HAP-1 (cell line): ENCODE measurements at regions not wholly inside any gene's neighbourhood (a gene's known extent, or its start where the extent isn't known, plus 50 kb on each side); places are given as distances from the start of the nearest gene placed in this dataset.

Source experiments
- DNase-seq, 2 experiments: peaks; one replicate each; pipeline ENCODE4 v3.0.0-alpha.2; 2016 to 2020; ENCODE audit warnings: low spot score in 2 of 2
- H3K27me3 ChIP-seq: fragments of 250-450 bp; sonication (Bioruptor Pico); 2 replicates; pipeline ENCODE4 v1.5.1; 2020; ENCODE audit warnings: low read depth, mild to moderate bottlenecking, moderate library complexity
- H3K36me3 ChIP-seq: fragments of 250-450 bp; sonication (Bioruptor Pico); replicated peaks from 2 replicates; pipeline ENCODE4 v1.5.1; 2020; ENCODE audit warnings: mild to moderate bottlenecking
- H3K4me1 ChIP-seq: fragments of 250-450 bp; sonication (Bioruptor Pico); 2 replicates; pipeline ENCODE4 v1.5.1; 2020; ENCODE audit warnings: mild to moderate bottlenecking
- H3K4me3 ChIP-seq: fragments of 250-450 bp; sonication (Bioruptor Pico); 2 replicates; pipeline ENCODE4 v1.5.1; 2020; ENCODE audit warnings: mild to moderate bottlenecking, moderate library complexity
- H3K9me3 ChIP-seq: fragments of 250-450 bp; sonication (Bioruptor Pico); 2 replicates; pipeline ENCODE4 v1.5.1; 2020; ENCODE audit warnings: mild to moderate bottlenecking, moderate library complexity
- in situ Hi-C: fragments of 300-500 bp; cut with MboI; formaldehyde crosslinking; loops from 3 replicates; pipeline ENCODE4 v1.14.3; 2020; ENCODE audit warnings: low sequenced_read_pairs, inconsistent platforms, mixed read lengths

DNA sequence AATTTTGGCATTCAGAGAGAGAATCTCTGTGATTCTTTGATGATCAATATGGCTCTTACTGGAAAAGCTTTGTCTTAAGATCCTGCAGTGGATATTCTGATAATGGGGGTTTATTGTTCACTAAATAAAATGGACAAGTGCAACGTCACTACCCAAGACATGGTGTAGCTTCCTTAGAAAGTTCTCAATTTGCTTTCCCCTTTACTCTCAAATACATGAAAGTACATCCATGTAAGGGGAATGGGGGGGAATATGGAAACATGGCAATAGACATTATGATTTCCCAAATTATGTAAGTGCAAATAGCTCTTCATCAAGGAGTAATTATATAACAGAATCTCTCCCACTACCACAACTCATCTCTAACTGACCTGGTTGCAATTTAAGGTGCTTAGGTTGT, 126.3 kb upstream of the DPYD start:
- Histone ChIP-seq H3K27me3 (peaks cover 44% of the 10 kb centered on the region), H3K36me3 (no peaks in the 10 kb centered on the region), H3K9me3 (no peaks in the 10 kb centered on the region), H3K4me1 (no peaks in the 10 kb centered on the region), H3K4me3 (no peak overlapping the region)
- DNase-seq = no peak
- in situ Hi-C loops = no loop called here

DNA sequence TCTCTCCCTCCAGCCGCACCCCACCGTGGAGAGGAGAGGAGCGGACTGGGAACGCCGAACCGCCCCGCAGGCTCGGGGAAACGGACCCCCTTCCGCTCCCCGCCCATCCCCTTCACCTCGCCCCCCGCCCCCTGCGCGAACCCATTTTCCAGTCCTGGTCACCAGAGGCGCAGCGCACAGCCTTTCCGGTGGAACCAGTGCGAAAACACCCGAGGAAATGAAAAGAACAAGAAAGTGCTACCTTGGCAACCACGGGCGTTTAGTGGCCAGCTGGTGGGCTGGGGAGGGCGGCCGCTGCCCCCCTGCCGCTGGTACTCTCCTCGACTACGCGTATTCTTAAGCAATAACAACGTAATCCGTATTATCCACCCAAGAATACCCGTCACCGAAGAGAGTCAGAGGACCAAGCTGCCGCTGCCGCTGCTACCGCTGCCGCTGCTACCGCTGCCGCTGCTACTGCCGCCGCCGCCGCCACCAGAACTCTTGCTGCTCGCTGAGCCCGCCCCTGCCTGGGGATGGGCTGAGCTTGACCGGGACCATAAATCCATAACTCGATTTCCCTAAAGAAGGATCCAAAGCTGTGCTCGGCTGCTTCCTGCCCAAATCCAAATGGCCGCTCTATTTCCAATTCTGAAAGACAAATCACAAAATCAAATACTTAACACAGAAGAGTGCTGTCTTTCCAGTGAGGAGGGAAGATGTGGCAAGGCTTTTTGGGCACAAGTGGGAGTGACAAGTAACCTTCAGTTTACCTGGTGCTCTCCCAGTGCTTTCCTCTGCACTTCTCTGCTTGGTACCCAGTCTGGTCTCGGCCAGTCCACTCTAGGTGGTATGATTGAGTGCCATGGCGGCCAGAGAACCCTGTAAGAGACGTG, 125.2 kb upstream of the DPYD start:
- peak overlapping the region; percentile 17 for H3K4me3 ChIP-seq
- in situ Hi-C loops = no loop called here

DNA sequence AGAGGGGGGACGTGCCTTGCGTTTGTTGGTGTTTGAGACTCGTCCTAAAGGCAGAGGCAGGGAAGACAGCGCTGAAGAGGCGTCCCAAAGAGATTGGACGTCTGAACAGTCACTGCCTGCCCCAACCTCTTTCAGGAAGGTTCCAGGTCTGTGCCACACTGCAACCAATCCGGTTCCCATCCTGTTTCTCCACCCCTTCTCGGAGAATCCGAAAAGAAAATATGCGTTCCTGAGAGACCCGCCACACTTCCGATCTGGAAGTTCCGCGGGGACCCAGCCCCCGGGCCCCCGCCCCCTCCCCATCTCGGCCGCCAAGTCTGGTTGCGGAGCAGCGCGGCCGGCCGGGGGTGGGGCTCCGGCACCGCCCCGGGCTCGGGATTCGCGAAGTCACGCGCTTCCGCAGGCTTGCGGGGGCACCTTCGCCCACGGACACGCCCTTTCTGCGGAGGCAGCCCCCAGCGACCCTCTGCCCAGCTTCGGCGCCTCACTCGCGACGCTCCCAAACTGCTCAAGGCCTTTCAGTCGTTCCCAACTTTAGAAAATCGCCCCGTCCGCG, 124.5 kb upstream of the DPYD start:
- H3K4me1 ChIP-seq = no peaks in the 10 kb centered on the region
- in situ Hi-C loops = no loop called here
- no peaks in the 10 kb centered on the region for H3K36me3 ChIP-seq
- peak overlapping the region; percentile 17 for H3K4me3 ChIP-seq
- H3K27me3 ChIP-seq = peaks cover 47% of the 10 kb centered on the region
- peak in 1 of 2 experiments; percentile 19 for DNase-seq
- no peaks in the 10 kb centered on the region for H3K9me3 ChIP-seq

More for the DNA sequence above, 125.2 kb upstream of the DPYD start:
- Histone ChIP-seq H3K27me3 (peaks cover 47% of the 10 kb centered on the region), H3K4me1 (no peaks in the 10 kb centered on the region), H3K36me3 (no peaks in the 10 kb centered on the region), H3K9me3 (no peaks in the 10 kb centered on the region)
- DNase-seq = peak; percentile 29 to 44

DNA sequence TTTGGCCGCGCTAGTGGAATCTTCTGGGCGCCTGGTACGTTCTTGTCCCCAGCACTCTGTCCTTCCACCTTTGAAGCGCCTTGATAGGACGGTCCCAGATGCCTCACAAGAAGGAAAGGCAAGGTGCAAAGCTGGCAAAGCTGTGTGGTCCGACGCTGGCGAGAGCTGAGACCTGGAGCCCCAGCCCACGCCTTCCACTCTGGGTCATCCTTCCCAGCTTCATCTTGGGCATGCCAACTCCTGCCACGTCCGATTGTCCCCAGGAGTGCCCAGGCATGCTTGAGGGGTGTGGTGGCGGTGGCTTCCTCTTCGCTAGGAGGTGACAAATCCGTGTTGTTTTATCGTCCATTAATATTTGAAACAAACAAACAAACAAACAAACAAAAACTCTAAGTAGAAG, 123.9 kb upstream of the DPYD start:
- Histone ChIP-seq H3K4me3 (no peak overlapping the region), H3K27me3 (peaks cover 52% of the 10 kb centered on the region), H3K4me1 (no peaks in the 10 kb centered on the region), H3K36me3 (no peaks in the 10 kb centered on the region), H3K9me3 (no peaks in the 10 kb centered on the region)
- in situ Hi-C loops = no loop called here
- no peak for DNase-seq

GRCh38 chr1:98044071-98044697, 123.3 kb upstream of the DPYD start:
- in situ Hi-C loops = no loop called here
- Histone ChIP-seq H3K36me3 (no peaks in the 10 kb centered on the region), H3K4me1 (no peaks in the 10 kb centered on the region), H3K4me3 (no peak overlapping the region), H3K27me3 (peaks cover 47% of the 10 kb centered on the region), H3K9me3 (no peaks in the 10 kb centered on the region)
- DNase-seq = no peak

- in situ Hi-C loops = no loop called here
Observed at GRCh38 chr1:98035602-98036002, 114.8 kb upstream of the DPYD start.

GRCh38 chr1:98034505-98034904, 113.7 kb upstream of the DPYD start:
- no peak for DNase-seq
- H3K4me1 ChIP-seq = no peaks in the 10 kb centered on the region
- in situ Hi-C loops = no loop called here

More at GRCh38 chr1:98035602-98036002, 114.8 kb upstream of the DPYD start:
- Histone ChIP-seq H3K27me3 (peaks cover 11% of the 10 kb centered on the region; the same call in 1 of the 2 replicates), H3K4me1 (no peaks in the 10 kb centered on the region), H3K36me3 (no peaks in the 10 kb centered on the region), H3K9me3 (no peaks in the 10 kb centered on the region), H3K4me3 (no peak overlapping the region)
- DNase-seq = no peak

GRCh38 chr1:98032958-98033357, 112.1 kb upstream of the DPYD start:
- H3K9me3 ChIP-seq = no peaks in the 10 kb centered on the region
- no peaks in the 10 kb centered on the region for H3K36me3 ChIP-seq
- H3K4me1 ChIP-seq = no peaks in the 10 kb centered on the region

More at GRCh38 chr1:98034505-98034904, 113.7 kb upstream of the DPYD start:
- no peaks in the 10 kb centered on the region for H3K9me3 ChIP-seq
- H3K27me3 ChIP-seq = 0 out of 2 replicates have a peak, but pooled peaks cover 5% of the 10 kb centered on the region
- no peak overlapping the region for H3K4me3 ChIP-seq
- no peaks in the 10 kb centered on the region for H3K36me3 ChIP-seq

DNA sequence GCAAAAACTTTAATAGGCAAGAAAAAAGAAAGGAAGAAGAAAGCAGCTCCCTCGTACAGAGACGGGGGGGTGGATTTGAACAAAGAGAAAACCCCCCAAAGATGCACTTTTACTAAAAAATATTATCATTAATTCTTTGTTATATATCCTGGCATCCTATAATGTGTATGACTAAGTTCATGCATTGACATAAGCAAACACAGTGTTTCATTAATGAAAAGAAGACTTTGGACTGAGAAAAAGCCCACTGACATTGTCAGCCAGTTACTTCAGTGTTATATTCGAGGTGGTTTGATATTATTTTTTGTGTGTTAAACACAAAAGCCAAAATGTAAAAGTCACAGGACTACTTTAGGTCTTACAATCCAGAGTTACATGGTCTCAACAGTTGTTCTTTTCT, 110.1 kb upstream of the DPYD start:
- in situ Hi-C loops = no loop called here
- no peak overlapping the region for H3K4me3 ChIP-seq
- no peaks in the 10 kb centered on the region for H3K36me3 ChIP-seq
- 0 out of 2 replicates have a peak, but pooled peaks cover 2% of the 10 kb centered on the region for H3K27me3 ChIP-seq
- no peak for DNase-seq
- H3K9me3 ChIP-seq = no peaks in the 10 kb centered on the region
- no peaks in the 10 kb centered on the region for H3K4me1 ChIP-seq

More at GRCh38 chr1:98032958-98033357, 112.1 kb upstream of the DPYD start:
- no peak overlapping the region for H3K4me3 ChIP-seq
- H3K27me3 ChIP-seq = 0 out of 2 replicates have a peak, but pooled peaks cover 5% of the 10 kb centered on the region
- DNase-seq = no peak
- in situ Hi-C loops = no loop called here

GRCh38 chr1:98030483-98030882, 109.6 kb upstream of the DPYD start:
- H3K27me3 ChIP-seq = peaks cover under 1% of the 10 kb centered on the region; the same call in 1 of the 2 replicates
- no peaks in the 10 kb centered on the region for H3K9me3 ChIP-seq
- in situ Hi-C loops = no loop called here
- no peak overlapping the region for H3K4me3 ChIP-seq
- no peaks in the 10 kb centered on the region for H3K36me3 ChIP-seq
- no peak for DNase-seq
- H3K4me1 ChIP-seq = no peaks in the 10 kb centered on the region

GRCh38 chr1:98028800-98029199, 108.0 kb upstream of the DPYD start:
- H3K9me3 ChIP-seq = no peaks in the 10 kb centered on the region
- H3K36me3 ChIP-seq = no peaks in the 10 kb centered on the region
- H3K4me1 ChIP-seq = no peaks in the 10 kb centered on the region
- H3K4me3 ChIP-seq = no peak overlapping the region
- no peaks in the 10 kb centered on the region; the same call in 1 of the 2 replicates for H3K27me3 ChIP-seq
- DNase-seq = no peak
- in situ Hi-C loops = no loop called here

DNA sequence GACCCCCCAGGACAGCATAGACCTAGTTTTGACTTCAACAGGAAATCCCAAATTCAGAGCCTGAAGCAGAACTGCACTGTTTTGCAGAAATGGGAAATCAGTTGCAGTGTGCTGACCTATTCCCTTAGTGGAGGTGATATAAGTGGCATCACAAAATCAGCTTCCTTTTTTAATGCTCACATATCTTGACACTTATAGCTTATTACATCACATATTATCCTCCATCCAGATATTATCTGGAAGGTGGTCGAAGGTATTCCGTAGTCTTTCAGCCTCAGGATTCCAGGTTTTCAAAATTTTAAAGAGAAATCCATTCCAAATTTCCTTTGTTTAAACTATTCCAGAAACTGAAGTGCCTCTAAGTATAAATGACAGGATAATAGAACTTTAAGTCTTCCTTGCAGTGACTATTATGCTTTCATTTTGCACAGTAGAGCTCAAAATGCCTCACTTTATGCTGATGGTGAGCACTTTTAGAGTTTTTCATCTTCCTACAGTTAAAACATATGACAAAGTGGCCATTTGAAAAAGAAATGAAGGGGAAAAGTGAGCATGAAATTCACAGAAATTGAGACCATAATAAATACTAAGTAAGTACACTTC, 106.4 kb upstream of the DPYD start:
- no peak for DNase-seq
- Histone ChIP-seq H3K4me3 (no peak overlapping the region), H3K4me1 (no peaks in the 10 kb centered on the region), H3K36me3 (no peaks in the 10 kb centered on the region), H3K9me3 (no peaks in the 10 kb centered on the region), H3K27me3 (peaks cover 3% of the 10 kb centered on the region)
- in situ Hi-C loops = no loop called here

DNA sequence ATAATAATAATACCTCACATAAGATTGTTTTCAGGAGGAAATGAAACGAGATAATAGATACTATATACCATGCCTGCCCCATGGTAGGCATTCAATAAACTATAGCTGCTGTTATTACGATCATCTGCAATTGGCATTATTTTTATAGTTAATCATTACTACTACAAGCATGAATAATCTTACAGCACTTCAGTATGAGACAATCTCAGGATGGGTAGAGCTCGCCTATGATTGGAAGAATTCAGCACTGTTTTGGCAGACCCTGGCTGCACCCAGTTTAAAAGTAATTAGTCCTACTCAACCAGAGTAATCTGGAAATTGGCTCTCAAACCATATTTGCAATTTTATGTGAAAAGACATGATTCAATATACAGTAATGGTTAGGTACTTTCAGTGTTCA, 105.0 kb upstream of the DPYD start:
- Histone ChIP-seq H3K4me1 (no peaks in the 10 kb centered on the region), H3K36me3 (no peaks in the 10 kb centered on the region), H3K9me3 (no peaks in the 10 kb centered on the region), H3K4me3 (no peak overlapping the region), H3K27me3 (peaks cover 7% of the 10 kb centered on the region)
- in situ Hi-C loops = no loop called here
- DNase-seq = no peak
